ENCODE measurements at regions not wholly inside any gene's neighbourhood (a gene's known extent, or its start where the extent isn't known, plus 50 kb on each side); places are given as distances from the start of the nearest gene placed in this dataset.

DNA sequence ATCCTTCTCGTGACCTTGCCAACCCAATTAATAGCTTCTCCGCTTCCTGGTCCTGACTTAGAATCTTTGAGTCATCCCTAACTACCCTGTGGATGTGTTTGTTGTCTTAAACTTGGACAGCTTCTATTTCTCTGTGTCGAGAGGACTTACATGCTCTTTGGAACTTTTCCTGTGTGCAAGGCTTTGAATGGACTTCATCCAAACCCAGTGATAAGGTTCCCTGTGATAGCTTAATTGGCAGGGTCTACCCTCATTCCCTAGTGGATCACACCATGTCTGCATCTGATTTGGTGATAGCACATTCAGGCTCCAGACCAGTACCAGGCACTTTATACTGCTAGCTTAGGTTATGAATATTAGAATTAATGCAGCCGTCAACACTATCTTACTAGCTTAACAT is 378.2 kb upstream of the KAZN start:
- DNase-seq, result no peak

DNA sequence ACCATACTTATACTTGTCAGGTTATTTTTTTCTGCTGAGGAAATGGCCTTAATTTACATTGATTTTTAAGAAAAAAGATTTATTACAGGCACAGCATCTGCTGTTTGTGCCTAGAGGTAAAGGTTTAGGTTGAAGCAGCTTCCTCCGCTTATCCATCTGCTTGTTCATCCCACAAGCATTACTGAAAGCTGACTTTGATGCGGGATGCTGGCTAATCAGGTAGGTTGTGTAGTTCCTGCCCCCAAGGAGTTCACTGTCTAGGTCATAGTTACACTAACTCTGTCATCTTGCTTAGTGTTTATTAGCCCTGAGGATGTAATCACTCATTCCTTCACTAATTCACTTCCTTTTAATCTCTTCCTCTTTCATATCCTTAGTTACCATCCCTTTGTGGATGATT is 377.7 kb upstream of the KAZN start:
- DNase-seq, result no peak

DNA sequence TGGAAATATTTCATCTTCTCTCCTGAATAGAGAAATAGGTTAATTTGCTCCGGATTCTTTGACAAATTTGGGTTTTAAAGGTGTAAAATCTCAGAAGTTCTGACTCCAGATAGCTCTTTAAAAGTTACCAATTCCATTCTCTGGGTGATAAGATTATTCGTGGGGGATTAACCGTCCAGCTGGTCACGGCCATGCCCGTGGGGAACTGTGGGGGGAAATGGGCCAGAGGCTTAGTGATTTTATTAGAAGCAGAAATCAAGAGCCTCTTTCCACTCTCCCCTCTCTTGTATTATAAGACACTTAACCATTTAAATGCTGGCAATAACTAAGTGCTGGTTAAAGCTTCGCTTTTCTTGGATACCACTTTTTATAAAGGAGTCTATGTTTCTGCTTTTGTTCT is 376.4 kb upstream of the KAZN start:
- DNase-seq, result no peak

DNA sequence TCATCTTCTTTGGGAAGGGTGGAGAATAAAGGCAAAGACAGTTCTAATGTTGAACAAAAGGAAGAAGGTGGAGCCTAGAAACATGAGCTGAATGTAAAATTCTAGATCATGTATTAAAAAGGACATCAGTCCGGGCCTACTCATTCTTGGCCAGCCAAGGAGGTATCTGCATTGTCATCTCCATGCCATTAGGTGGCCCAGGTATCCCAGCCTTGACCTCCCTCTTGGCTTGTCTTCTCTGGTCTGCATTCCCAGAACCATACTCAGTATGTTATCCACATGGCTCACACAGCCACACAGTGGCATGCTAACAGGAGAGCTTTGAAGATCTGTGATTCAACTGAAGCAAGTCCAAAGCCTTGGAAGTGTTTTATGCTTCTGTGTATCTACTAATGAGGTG is 369.8 kb upstream of the KAZN start:
- no peak for DNase-seq

DNA sequence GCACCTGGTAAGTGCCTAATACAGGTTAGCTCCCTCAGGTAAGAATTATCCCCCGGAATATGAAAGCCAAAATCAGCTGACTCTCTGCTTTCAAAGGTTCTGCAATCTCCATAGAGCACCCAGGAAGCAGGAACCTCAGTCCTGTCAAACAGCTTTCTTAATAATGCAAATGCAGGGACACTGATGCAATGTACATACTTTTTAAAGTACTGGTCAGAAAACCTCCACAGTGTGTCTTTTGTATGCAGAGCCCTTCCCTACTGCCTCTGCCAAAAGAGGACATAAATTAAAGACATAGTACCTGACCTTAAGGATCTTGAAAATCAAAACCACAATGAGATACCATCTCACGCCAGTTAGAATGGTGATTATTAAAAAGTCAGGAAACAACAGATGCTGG is 365.0 kb upstream of the KAZN start:
- DNase-seq, result no peak

DNA sequence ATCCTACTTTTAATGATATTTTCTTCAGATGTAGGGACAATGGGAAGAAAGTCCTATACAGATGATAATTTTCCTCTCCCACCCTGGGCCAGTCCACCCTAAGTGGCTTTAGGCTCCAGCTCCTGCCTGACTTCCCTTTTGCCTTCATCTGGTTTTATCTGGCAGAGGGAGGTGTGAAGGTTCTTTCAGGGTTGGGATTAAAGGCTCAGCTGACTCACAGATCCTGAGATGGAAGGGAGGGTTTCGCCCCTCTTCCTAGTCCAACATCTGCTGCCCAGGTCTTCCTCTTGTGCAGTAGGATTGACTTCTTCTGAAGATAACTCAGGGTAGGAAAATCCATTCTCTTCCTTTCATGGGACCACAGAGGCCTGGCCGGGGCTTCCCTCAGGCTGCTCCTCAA is 362.4 kb upstream of the KAZN start:
- no peak for DNase-seq

DNA sequence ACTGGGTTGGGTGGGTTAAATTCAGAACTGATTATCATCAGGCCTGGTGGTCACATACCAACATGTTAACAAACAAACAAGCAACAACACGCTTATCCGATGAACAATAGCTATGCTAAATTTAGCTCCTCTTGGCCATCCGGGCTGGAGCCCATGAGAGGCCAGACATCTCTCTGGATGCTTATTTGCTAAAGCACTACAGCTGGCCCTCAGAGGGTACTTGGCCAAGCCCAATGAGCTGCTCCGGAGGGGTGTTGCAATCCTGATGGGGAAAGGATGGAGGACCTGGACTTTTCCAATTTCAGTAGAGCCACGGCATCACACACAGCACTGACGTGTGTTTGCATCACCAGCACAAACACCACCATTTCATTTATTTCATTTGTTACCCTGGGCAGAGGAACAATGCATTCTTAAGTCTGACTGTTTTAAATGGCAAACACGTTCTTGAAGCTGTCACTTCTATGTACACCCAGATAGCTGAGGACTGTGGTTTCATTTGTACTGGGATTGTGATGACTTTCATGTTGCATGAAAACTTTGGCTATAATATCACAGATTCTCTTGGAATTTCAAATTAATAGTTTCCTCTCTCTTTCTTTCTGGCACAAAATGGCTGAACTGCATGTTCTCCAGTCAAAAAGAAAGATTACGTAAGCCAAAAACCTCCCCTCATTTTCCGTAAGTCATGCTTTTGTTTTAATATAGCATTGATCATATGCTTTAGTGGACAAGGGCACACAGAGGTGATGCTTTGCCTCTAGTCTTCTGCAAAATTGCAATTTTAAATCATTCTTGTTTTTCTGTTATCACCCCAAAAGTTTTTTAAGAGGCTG is 359.8 kb upstream of the KAZN start:
- DNase-seq, result no peak

DNA sequence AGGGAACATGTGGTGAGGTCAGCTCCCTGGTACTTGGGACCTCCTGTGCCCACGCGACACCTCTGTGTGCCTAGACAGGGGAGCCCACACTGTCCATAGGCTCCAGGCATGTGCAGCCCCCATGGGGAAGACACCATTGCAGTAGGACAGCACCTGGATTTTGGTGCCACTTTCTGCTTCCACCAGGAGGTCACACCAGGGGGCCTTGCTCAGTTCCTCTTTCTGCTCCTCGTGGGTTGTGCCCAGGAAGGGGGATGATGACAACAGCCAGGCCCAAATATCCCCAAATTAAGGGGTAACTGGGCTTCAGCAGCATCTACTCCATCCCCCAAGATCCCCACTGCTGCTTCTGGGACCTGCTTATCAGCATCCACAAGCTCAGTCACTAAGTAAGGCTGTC is 358.2 kb upstream of the KAZN start:
- no peak for DNase-seq

DNA sequence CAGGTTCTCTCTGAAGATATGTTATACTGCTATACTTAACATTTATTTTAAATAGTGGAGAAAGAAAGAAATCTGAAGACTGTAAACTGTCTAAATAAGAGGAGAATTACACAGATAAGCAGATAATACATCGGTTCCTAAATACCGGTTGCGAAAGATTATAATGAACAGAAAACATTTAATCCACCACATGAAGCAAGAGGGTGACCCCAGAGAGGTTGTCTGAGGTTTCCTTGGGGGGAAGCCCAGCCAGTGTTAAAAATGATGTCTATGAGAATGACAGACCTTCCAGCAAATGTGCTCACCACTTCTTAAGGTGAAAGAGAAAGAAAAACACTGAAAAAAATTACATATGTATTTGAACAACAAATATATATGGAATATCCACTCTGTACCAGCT is 356.4 kb upstream of the KAZN start:
- no peak for DNase-seq

DNA sequence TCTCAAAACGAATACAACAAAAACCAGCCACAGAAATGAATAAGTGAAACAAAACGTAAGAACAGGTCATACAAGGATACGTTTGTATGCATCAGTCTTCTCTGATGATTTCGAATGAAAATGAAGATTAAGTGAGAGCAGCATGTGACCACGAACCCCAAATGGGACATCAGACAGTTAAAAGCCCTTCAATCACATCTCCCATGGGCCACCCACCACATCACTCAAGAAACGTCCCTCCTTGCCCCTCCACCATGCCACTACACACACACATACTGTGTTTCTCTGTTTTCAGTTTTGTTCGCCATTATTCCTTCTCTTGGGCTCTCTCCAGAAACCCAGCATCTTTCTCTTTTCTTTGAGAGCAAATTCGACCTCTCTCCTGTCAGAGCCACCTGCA is 355.6 kb upstream of the KAZN start:
- DNase-seq, result no peak

DNA sequence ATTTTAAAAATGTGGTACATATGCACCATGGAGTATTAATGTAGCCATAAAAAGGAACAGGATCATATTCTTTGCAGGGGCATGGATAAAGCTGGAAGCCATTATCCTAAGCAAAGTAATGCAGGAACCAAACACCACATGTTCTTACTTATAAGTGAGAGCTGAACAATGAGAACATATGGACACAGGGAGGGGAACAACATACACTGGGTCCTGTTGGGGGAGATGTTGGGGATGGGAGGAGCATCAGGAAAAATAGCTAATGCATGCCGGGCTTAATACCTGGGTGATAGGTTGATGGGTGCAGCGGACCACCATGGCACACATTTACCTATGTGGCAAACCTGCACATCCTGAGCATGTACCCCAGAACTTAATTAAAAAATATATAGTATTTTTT is 352.5 kb upstream of the KAZN start:
- DNase-seq, result no peak

DNA sequence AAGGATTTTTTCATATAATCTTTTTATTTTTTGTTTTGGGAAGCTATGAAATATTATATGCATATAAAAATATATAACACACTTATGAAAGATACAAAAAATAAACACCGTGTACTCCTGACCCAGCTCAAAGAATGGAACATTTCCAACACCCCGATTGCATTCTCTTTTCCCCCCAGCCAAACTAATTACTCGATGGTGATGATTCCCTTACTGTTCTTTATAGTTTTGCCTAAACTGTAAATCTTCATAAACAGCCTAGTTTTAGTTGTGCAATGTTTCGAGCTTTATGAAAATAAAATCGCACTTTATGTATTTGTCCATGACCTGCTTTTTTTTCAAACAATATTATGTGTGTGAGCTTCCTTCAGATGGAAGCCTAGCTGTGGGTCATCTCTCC is 352.0 kb upstream of the KAZN start:
- DNase-seq, result no peak

DNA sequence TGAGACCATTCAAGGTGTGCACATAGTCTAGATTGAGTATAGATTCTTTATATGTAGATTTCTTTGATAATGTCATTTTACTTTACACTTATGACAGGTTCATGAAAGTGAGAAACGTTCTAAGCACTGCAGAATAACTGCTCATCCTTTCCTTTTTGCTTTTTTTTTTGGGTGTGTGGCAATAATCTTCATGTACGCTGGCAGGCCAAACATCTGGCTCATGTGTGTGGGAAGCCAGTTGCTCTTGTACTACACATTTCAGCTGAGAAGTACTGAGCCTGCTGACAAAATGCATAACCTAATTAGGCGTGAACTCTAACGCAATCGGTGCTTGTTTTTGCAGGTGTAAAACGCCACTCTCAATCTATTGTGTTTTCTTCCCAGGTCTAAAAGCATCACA is 350.8 kb upstream of the KAZN start:
- DNase-seq, result no peak

DNA sequence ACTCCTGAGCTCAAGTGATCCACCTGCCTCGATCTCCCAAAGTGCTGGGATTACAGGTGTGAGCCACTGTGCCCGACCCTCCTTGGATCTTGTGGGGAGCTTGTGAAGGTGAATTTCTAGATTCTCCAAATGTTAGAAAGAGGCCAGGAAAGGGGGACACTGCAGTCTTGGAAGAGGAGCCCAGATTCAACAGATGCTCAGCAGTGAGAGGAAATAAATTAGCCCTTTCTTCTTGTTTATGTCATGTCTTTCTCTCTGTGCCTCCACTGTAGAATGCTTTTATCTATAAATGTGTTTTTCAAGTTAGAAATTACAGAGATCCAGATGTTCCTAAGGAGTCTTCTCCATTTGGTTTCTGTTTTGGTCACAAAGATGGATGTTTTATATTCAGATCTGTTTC is 346.6 kb upstream of the KAZN start:
- no peak for DNase-seq

DNA sequence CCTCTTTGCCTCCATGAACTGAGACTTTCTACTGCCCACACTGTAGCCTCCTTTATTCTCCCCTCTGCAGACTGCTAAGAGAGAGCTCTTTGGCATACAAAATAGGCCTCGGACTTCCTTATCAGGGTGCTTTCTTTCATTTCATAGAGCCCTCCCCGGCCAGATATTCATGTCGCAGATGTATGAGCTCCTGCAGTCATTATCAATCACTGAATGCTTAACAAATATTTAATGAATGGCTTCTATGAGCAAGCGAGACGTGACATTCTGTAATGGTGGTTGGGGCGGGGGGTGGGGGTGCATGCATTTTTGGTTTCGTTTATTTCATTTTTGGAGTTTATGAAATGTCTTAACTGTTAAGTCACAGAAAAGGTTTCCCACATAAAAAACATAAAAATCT is 344.8 kb upstream of the KAZN start:
- no peak for DNase-seq

DNA sequence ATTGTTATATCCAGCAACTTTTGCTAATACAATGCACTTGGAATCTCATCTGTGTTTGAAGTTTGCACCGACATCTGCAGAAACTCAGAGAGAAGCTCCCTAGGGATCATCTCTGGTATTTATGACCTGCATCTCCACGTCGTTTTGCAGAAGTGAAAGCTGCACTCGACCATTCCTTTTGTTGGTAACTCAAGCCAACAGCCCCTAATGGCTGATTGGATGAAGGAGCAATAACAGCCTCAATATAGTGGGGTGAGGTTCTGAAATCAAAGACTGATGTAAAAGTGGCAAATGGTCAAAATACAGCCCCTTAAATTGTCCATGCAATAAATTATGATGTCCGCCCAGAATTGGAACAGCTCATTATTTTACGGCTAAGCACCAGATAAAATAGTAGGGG is 344.2 kb upstream of the KAZN start:
- DNase-seq, result no peak

DNA sequence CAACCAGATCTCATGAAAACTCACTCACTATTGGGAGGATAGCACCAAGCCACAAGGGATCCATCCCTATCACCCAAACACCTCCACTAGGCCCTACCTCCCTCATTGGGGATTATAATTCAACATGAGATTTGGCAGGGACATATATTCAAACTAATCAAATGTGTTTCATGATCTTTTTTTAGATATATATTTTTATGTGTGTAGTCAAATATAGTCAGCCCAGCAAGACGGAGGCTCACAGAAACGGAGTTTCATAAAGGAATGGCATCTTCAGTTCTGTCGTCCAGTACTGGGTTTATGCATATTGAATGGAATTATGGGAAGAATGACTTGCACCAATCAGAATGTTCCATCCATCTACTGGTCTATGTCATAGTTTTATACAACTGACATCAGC is 343.3 kb upstream of the KAZN start:
- DNase-seq, result no peak

DNA sequence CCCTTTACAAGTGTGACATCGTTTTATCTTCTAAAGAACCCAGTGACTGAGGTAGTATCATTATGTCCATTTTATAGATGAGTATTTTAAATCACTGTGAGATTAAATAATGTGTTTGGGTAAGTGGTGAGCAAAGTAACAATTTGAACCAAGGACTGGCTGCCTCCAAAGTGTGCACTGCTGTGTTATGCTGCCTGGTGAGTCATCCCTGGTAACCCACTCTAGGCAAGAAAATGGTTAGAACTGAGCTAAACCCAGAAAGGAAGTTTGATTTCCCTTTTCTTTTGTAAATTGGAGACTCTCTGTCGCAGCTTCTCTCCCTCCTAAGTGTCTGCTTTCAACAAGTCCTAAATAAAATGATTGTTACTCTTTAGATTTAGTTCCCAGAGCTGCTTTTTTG is 342.8 kb upstream of the KAZN start:
- DNase-seq, result no peak

DNA sequence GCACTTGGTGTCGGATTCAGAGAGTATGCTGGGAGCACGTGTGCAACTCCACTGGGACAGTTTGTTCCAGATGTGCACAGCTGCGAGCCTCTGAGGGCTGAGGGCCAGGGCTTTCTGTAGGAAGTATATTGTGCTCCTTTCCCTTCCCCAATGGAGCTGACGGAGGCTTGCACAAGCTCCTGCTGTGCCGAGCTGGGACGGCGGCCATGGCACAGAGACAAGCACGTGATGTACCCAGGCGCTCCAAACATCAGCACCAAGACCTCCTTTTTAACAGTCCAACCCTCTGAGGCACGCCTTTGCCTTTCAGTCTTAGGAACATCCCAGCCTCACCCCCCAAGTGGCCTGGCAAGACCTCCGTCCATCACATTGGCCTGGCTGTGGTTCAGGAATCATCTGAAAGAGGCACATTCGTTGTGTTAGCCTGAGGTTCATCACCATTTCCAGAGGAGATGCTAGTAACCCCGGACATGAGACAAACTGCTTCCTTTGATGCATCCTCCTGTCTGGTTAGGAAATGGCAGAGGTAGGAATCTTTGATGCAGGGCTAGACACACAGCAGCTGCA is 339.2 kb upstream of the KAZN start:
- DNase-seq, result no peak

DNA sequence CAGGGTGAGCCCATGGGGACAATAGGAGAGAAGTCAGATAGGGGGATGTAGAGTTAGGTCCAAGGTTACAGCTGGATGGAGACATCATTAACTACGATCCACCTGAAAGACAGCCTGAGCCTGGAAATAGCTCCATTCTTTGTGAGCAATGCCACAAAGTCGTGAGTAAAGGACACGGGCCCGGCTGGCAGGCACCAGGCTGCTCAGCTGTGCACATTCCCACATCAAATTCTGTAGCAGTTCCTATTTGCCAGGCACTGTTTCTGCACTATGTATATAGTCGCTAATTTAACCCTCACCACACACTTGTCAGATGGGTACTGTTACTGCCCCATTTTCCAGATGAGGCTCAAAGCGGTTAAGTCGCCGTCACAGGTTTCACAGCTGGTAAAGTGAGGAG is 338.0 kb upstream of the KAZN start:
- DNase-seq, result no peak

DNA sequence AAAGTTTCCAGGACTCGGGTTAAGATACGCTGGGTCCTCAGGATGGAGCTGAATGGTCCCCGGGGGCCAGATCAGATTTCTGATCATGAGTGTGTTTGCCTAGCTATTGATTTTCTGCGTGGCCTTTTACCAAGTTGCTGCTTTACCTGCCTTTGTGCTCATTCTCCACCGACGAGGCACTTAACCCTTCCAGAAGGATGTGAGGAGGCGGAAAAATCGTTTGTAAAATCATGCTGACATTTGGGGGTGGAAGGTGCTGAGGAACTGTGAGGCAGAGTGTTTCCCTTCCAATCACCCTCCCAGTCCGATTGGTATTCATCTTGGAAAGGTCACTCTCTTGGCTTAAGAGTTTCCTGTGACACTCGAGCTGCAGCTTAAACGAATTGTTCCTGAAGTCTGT is 337.1 kb upstream of the KAZN start:
- DNase-seq, result no peak

DNA sequence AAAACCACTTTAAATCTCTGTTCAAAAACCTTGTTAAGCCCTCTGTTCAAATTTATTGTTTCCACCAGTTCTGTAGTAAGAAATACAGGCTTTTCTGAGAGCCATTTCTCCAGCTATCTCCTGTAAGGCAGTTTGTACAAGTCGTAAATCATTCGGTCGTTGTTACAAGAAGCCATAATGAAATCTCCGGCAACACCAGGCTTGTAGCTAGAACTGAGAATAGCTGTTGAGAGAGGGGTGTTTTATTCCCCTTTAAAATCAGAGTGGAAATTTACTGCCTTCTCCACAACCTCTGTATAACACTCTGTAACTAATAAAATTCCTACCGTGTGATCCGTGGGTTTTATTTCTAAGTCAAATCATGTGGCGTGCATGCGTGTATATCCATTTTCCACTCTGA is 335.8 kb upstream of the KAZN start:
- no peak for DNase-seq

DNA sequence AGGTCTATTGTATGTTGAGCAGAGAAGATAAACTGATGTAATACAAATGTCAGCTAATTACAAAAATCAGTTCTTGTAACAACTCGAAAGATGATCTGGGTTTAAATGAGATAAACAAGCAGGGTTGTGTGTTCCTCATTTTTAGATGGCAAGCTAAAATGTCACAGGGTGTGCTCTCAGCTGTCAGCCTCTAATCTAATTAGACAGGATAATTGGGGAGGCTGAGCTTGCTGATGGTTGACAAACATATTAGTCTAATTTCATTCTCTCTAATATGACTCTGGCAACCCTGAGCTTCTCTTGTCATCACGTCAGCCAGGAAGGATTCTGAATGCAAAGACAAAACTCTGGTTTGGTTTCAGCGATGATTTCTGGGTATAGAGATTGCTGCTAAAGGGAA is 335.3 kb upstream of the KAZN start:
- DNase-seq, result no peak

DNA sequence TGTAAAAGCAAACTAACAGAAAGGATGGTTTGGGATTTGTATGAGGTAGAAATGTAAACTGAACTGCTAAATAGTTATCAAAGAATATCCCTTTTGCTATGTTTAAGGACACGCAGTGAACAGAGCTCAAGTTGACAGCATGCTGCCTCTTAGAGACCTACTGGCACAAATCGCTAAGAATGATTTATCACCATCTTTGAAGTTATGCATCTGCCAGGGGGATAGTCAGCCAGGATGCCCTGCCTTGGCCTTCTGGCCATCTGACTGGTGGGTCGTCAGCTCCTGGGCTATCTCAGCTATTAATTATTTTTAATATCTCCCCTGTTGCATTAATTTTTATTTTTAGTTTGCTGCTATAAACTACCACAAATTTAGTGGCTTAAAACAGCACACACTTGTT is 334.8 kb upstream of the KAZN start:
- no peak for DNase-seq

DNA sequence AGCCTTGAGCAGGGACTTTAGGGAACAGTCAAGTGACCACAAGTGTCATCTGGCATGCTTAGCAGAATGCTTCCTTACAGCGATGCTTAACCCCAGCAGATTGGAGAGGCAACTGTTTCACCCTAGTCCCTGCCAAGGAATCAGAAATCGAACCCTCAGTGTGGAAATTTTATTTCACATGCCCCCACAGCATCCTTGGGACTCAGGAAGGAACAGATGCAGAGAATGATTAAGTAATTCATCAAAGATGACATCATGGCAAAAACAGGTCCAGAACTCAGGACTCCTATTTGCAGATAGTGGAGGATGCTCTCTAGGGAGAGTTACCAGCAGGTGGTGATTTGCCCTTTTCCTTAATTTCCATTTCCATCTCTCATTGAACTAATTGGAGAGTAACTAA is 333.0 kb upstream of the KAZN start:
- DNase-seq, result no peak
